ENCODE measurements at regions not wholly inside any gene's neighbourhood (a gene's known extent, or its start where the extent isn't known, plus 50 kb on each side); places are given as distances from the start of the nearest gene placed in this dataset.

- no peak for DNase-seq (ENCODE audit: low read depth, low spot score)
Observed at GRCh38 chr4:110848787-110849186, 225.9 kb upstream of the PITX2 start.

- DNase-seq (ENCODE audit: low read depth, low spot score): no peak
Observed at GRCh38 chr4:110849461-110849860, 226.6 kb upstream of the PITX2 start.

GRCh38 chr4:110850461-110851442 lies 227.9 kb upstream of the PITX2 start:
- DNase-seq (ENCODE audit: low read depth, low spot score): no peak

- no peak for DNase-seq (ENCODE audit: low read depth, low spot score)
Observed at GRCh38 chr4:110851989-110852388, 229.1 kb upstream of the PITX2 start.

GRCh38 chr4:110852793-110853192 lies 229.9 kb upstream of the PITX2 start:
- no peak for DNase-seq (ENCODE audit: low read depth, low spot score)

GRCh38 chr4:110853242-110853641 lies 230.4 kb upstream of the PITX2 start:
- DNase-seq (ENCODE audit: low read depth, low spot score): no peak

GRCh38 chr4:110854021-110854678 lies 231.3 kb upstream of the PITX2 start:
- DNase-seq (ENCODE audit: low read depth, low spot score): no peak

- DNase-seq (ENCODE audit: low read depth, low spot score): no peak
Observed at GRCh38 chr4:110860125-110860524, 237.2 kb upstream of the PITX2 start.

- DNase-seq (ENCODE audit: low read depth, low spot score): no peak
Observed at GRCh38 chr4:110860901-110861300, 238.0 kb upstream of the PITX2 start.

- no peak for DNase-seq (ENCODE audit: low read depth, low spot score)
Observed at GRCh38 chr4:110865611-110866259, 242.9 kb upstream of the PITX2 start.

GRCh38 chr4:110867251-110867960 lies 244.5 kb upstream of the PITX2 start:
- no peak for DNase-seq (ENCODE audit: low read depth, low spot score)

- no peak for DNase-seq (ENCODE audit: low read depth, low spot score)
Observed at GRCh38 chr4:110867981-110868720, 245.3 kb upstream of the PITX2 start.

- DNase-seq (ENCODE audit: low read depth, low spot score): no peak
Observed at GRCh38 chr4:110869114-110869513, 246.2 kb upstream of the PITX2 start.

GRCh38 chr4:110869862-110870572 lies 247.1 kb upstream of the PITX2 start:
- DNase-seq (ENCODE audit: low read depth, low spot score): no peak

GRCh38 chr4:110876214-110876613 lies 253.3 kb upstream of the PITX2 start:
- peak; percentile 60 for DNase-seq (ENCODE audit: low read depth, low spot score)

- peak; percentile 20 for DNase-seq (ENCODE audit: low read depth, low spot score)
Observed at GRCh38 chr4:110876866-110877265, 254.0 kb upstream of the PITX2 start.

- no peak for DNase-seq (ENCODE audit: low read depth, low spot score)
Observed at GRCh38 chr4:110877778-110878370, 255.0 kb upstream of the PITX2 start.

GRCh38 chr4:110878413-110878812 lies 255.5 kb upstream of the PITX2 start:
- no peak for DNase-seq (ENCODE audit: low read depth, low spot score)

- no peak for DNase-seq (ENCODE audit: low read depth, low spot score)
Observed at GRCh38 chr4:110878956-110879355, 256.1 kb upstream of the PITX2 start.

GRCh38 chr4:110886270-110886669 lies 263.4 kb upstream of the PITX2 start:
- DNase-seq (ENCODE audit: low read depth, low spot score): no peak
